Neural progenitor cell (in vitro differentiated cells): ENCODE measurements at regions not wholly inside any gene's neighbourhood (a gene's known extent, or its start where the extent isn't known, plus 50 kb on each side); places are given as distances from the start of the nearest gene placed in this dataset.

Experiments used
- DNase-seq: peaks from one replicate; pipeline ENCODE4 v3.0.0-alpha.2; 2016; ENCODE audit warnings: low spot score
- H2AFZ ChIP-seq: fragments of 200-600 bp; sonication (generic); replicated peaks from 2 replicates; pipeline ENCODE4 v1.6.1; 2016; ENCODE audit warnings: antibody characterized with exemption
- H3F3A ChIP-seq: fragments of 200-600 bp; sonication (generic); 2 replicates; pipeline ENCODE4 v1.6.1; 2016; ENCODE audit warnings: antibody characterized with exemption, low read depth
- H3K27ac ChIP-seq: fragments of 200-600 bp; sonication (generic); 2 replicates; pipeline ENCODE4 v1.5.1; 2016; ENCODE audit warnings: mild to moderate bottlenecking
- H3K27me3 ChIP-seq: fragments of 200-600 bp; sonication (generic); 2 replicates; pipeline ENCODE4 v1.6.1; 2016; ENCODE audit warnings: mild to moderate bottlenecking, moderate library complexity
- H3K36me3 ChIP-seq: fragments of 200-600 bp; sonication (generic); 2 replicates; pipeline ENCODE4 v1.5.1; 2016
- H3K4me1 ChIP-seq: fragments of 200-600 bp; sonication (generic); 2 replicates; pipeline ENCODE4 v1.6.1; 2016; ENCODE audit warnings: mixed run types
- H3K4me2 ChIP-seq: fragments of 200-600 bp; sonication (generic); 2 replicates; pipeline ENCODE4 v1.6.1; 2016
- H3K4me3 ChIP-seq: fragments of 200-600 bp; sonication (generic); 2 replicates; pipeline ENCODE4 v1.5.1; 2016
- H3K79me2 ChIP-seq: fragments of 200-600 bp; sonication (generic); 2 replicates; pipeline ENCODE4 v1.6.1; 2016; ENCODE audit warnings: low read depth
- H3K9ac ChIP-seq: fragments of 200-600 bp; sonication (generic); 2 replicates; pipeline ENCODE4 v1.6.1; 2016
- H3K9me3 ChIP-seq: fragments of 200-600 bp; sonication (generic); 2 replicates; pipeline ENCODE4 v1.5.1; 2016; ENCODE audit warnings: low read depth
- H4K20me1 ChIP-seq: fragments of 200-600 bp; sonication (generic); 2 replicates; pipeline ENCODE4 v1.6.1; 2016; ENCODE audit warnings: low read depth
- H3K27ac Mint-ChIP-seq: 3 replicates; pipeline ENCODE4 v1.8.0; 2021; ENCODE audit warnings: mixed read lengths
- H3K27me3 Mint-ChIP-seq: 2 replicates; pipeline ENCODE4 v1.8.0; 2022; ENCODE audit warnings: low read depth, mild to moderate bottlenecking, inconsistent platforms, moderate library complexity, mixed read lengths; ENCODE audit not compliant: insufficient read depth
- H3K36me3 Mint-ChIP-seq: 3 replicates; pipeline ENCODE4 v1.8.0; 2021; ENCODE audit warnings: mixed read lengths
- H3K4me1 Mint-ChIP-seq: 3 replicates; pipeline ENCODE4 v1.8.0; 2021; ENCODE audit warnings: mixed read lengths
- H3K4me3 Mint-ChIP-seq: 3 replicates; pipeline ENCODE4 v1.8.0; 2021; ENCODE audit warnings: mild to moderate bottlenecking, moderate library complexity, mixed read lengths
- H3K9me3 Mint-ChIP-seq: 3 replicates; pipeline ENCODE4 v1.8.0; 2020; ENCODE audit warnings: mixed read lengths
- CTCF ChIP-seq: fragments of 200-600 bp; sonication (generic); IDR thresholded peaks from 2 replicates; pipeline ENCODE4 v1.5.1; 2017; ENCODE audit warnings: antibody characterized with exemption, mild to moderate bottlenecking
- EZH2 ChIP-seq: fragments of 200-600 bp; sonication (generic); IDR thresholded peaks from 2 replicates; pipeline ENCODE4 v1.6.1; 2017; ENCODE audit warnings: antibody characterized with exemption, mild to moderate bottlenecking, moderate library complexity
- EZH2phosphoT487 ChIP-seq: fragments of 200-600 bp; sonication (generic); IDR thresholded peaks from 2 replicates; pipeline ENCODE4 v1.6.1; 2017; ENCODE audit warnings: antibody characterized with exemption

- Histone ChIP-seq H3K79me2 (no peaks in the 10 kb centered on the region), H2AFZ (no peak overlapping the region), H3K27ac (no peak overlapping the region), H3K4me1 (peaks cover 15% of the 10 kb centered on the region), H3F3A (no peaks in the 10 kb centered on the region), H3K27me3 (no peaks in the 10 kb centered on the region), H4K20me1 (no peaks in the 10 kb centered on the region), H3K9me3 (no peaks in the 10 kb centered on the region), H3K4me2 (no peak overlapping the region), H3K9ac (no peak overlapping the region), H3K36me3 (no peaks in the 10 kb centered on the region), H3K4me3 (no peak overlapping the region)
- Mint-ChIP-seq H3K27ac (no peak overlapping the region), H3K27me3 (no peaks in the 10 kb centered on the region), H3K36me3 (no peaks in the 10 kb centered on the region), H3K4me3 (no peak overlapping the region), H3K9me3 (no peaks in the 10 kb centered on the region), H3K4me1 (peaks cover 30% of the 10 kb centered on the region)
- no peak for DNase-seq
- TF ChIP-seq CTCF = no peak
- no peak for TF ChIP-seq EZH2
- no peak for TF ChIP-seq EZH2phosphoT487
Measured at GRCh38 chr1:90512441-90512840, 204.7 kb downstream of the BARHL2 start.

- no peaks in the 10 kb centered on the region for H3K79me2 ChIP-seq
Measured at GRCh38 chr1:90510143-90510542, 207.0 kb downstream of the BARHL2 start.

DNA sequence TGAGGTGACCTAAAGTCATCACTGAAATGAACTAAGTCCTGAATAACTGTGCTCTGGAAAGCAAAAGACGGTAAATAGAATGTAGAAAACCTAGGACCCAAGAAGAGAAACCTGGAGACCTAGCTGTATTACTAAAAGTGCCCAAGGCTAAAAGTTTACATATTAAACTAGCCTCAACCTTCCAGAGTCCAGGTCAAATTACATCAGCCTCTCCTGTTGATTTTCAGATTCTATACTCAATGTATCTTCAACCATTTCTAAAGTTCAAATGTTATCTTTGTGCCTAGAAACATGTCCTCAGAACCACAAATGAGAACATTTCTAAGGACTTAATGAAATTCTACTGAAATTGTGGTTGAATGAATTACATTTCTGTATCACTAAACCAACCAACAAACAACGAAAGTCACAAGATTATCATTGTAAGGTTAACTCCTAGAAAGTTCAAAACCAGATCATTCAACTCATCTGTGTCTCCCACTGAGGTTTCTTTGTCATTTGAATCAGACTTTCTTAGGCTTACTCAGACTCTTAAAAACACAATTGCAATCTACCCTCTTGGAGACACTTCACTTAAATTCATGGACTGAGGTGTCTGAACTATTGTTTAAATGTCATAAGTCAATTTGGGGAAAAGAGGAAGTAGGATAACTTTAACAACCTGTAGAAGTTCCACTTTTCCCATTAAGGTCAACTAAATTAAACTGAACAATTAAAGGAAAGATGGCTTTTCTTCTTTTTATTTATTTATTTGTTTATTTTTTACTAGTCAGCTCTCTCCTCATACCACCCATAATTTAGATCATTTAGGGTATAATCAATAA lies 207.7 kb downstream of the BARHL2 start:
- Mint-ChIP-seq H3K4me3 (no peak overlapping the region), H3K4me1 (peaks cover 30% of the 10 kb centered on the region), H3K27ac (no peak overlapping the region), H3K9me3 (peaks cover 4% of the 10 kb centered on the region), H3K36me3 (no peaks in the 10 kb centered on the region), H3K27me3 (no peaks in the 10 kb centered on the region)
- no peaks in the 10 kb centered on the region for H3K79me2 ChIP-seq
- H3K9me3 ChIP-seq = no peaks in the 10 kb centered on the region
- TF ChIP-seq EZH2phosphoT487 (no peak), EZH2 (no peak), CTCF (no peak)
- H3K9ac ChIP-seq = no peak overlapping the region
- H3K4me1 ChIP-seq = peaks cover 15% of the 10 kb centered on the region
- H2AFZ ChIP-seq = no peak overlapping the region
- no peak overlapping the region for H3K27ac ChIP-seq
- H3K4me3 ChIP-seq = no peak overlapping the region
- H3K36me3 ChIP-seq = no peaks in the 10 kb centered on the region
- H4K20me1 ChIP-seq = no peaks in the 10 kb centered on the region
- no peak for DNase-seq
- H3K4me2 ChIP-seq = peak overlapping the region; percentile 33
- no peaks in the 10 kb centered on the region for H3K27me3 ChIP-seq
- H3F3A ChIP-seq = no peaks in the 10 kb centered on the region

More at GRCh38 chr1:90510143-90510542, 207.0 kb downstream of the BARHL2 start:
- H3K4me2 ChIP-seq = no peak overlapping the region
- H3K9me3 Mint-ChIP-seq = peaks cover 2% of the 10 kb centered on the region
- no peak overlapping the region for H3K27ac Mint-ChIP-seq
- no peaks in the 10 kb centered on the region for H3K36me3 ChIP-seq
- no peak for DNase-seq
- no peaks in the 10 kb centered on the region for H3K27me3 ChIP-seq
- H2AFZ ChIP-seq = no peak overlapping the region
- no peaks in the 10 kb centered on the region for H3K36me3 Mint-ChIP-seq
- H3F3A ChIP-seq = no peaks in the 10 kb centered on the region
- no peak overlapping the region for H3K9ac ChIP-seq
- no peak for TF ChIP-seq CTCF
- no peak for TF ChIP-seq EZH2phosphoT487
- no peak for TF ChIP-seq EZH2
- no peaks in the 10 kb centered on the region for H3K9me3 ChIP-seq
- no peaks in the 10 kb centered on the region for H4K20me1 ChIP-seq
- H3K4me3 Mint-ChIP-seq = no peak overlapping the region
- H3K27me3 Mint-ChIP-seq = no peaks in the 10 kb centered on the region
- no peak overlapping the region for H3K27ac ChIP-seq
- no peak overlapping the region for H3K4me3 ChIP-seq
- peaks cover 30% of the 10 kb centered on the region for H3K4me1 Mint-ChIP-seq
- H3K4me1 ChIP-seq = peaks cover 15% of the 10 kb centered on the region
